H9 (cell line): ENCODE measurements at regions not wholly inside any gene's neighbourhood (a gene's known extent, or its start where the extent isn't known, plus 50 kb on each side); places are given as distances from the start of the nearest gene placed in this dataset.

Experiments
- DNase-seq: peaks from one replicate; pipeline ENCODE4 v3.0.0-alpha.2; 2017
- H2AFZ ChIP-seq: one replicate; pipeline ENCODE4 v1.6.1; 2013; ENCODE audit warnings: mild to moderate bottlenecking, low read length, control low read depth, moderate library complexity
- H2AK5ac ChIP-seq: 2 replicates; pipeline ENCODE4 v1.6.1; 2013; ENCODE audit warnings: low read length, control low read depth, mixed read lengths; ENCODE audit not compliant: insufficient read length
- H2BK120ac ChIP-seq: one replicate; pipeline ENCODE4 v1.6.1; 2013; ENCODE audit warnings: low read depth, mild to moderate bottlenecking, low read length, control low read depth, inconsistent platforms; ENCODE audit not compliant: poor library complexity, severe bottlenecking
- H2BK12ac ChIP-seq: 2 replicates; pipeline ENCODE4 v1.6.1; 2013; ENCODE audit warnings: low read length, control low read depth, mixed read lengths, low read depth; ENCODE audit not compliant: insufficient read length
- H2BK15ac ChIP-seq: 2 replicates; pipeline ENCODE4 v1.6.1; 2013; ENCODE audit warnings: low read depth, low read length, control low read depth
- H2BK20ac ChIP-seq: one replicate; pipeline ENCODE4 v1.6.1; 2013; ENCODE audit warnings: low read depth, mild to moderate bottlenecking, low read length, control low read depth, inconsistent platforms; ENCODE audit not compliant: poor library complexity, severe bottlenecking
- H2BK5ac ChIP-seq: 2 replicates; pipeline ENCODE4 v1.6.1; 2013; ENCODE audit warnings: low read length, control low read depth, mixed read lengths; ENCODE audit not compliant: insufficient read length
- H3K14ac ChIP-seq: 2 replicates; pipeline ENCODE4 v1.6.1; 2013; ENCODE audit warnings: low read length, control low read depth; ENCODE audit not compliant: insufficient read depth
- H3K18ac ChIP-seq: 2 replicates; pipeline ENCODE4 v1.6.1; 2013; ENCODE audit warnings: low read depth, mild to moderate bottlenecking, mixed read lengths, low read length, control low read depth; ENCODE audit not compliant: insufficient read length
- H3K23ac ChIP-seq: 2 replicates; pipeline ENCODE4 v1.6.1; 2013; ENCODE audit warnings: low read length, control low read depth, mixed read lengths, low read depth; ENCODE audit not compliant: insufficient read length
- H3K23me2 ChIP-seq: 2 replicates; pipeline ENCODE4 v1.6.1; 2013; ENCODE audit warnings: low read depth, mild to moderate bottlenecking, mixed read lengths, low read length, control low read depth; ENCODE audit not compliant: insufficient read length, poor library complexity, severe bottlenecking
- H3K27ac ChIP-seq: 2 replicates; pipeline ENCODE4 v1.5.1; 2013; ENCODE audit warnings: low read length, control low read depth, mixed read lengths, low read depth; ENCODE audit not compliant: insufficient read length
- H3K27me3 ChIP-seq: 2 replicates; pipeline ENCODE4 v1.6.1; 2013; ENCODE audit warnings: low read length, control low read depth, inconsistent platforms; ENCODE audit not compliant: insufficient read depth
- H3K4ac ChIP-seq: 2 replicates; pipeline ENCODE4 v1.6.1; 2013; ENCODE audit warnings: low read depth, mild to moderate bottlenecking, control low read depth, inconsistent platforms, low read length, moderate library complexity
- H3K4me1 ChIP-seq: 2 replicates; pipeline ENCODE4 v1.6.1; 2013; ENCODE audit warnings: low read length, control low read depth, inconsistent platforms; ENCODE audit not compliant: insufficient read depth
- H3K4me2 ChIP-seq: 2 replicates; pipeline ENCODE4 v1.6.1; 2013; ENCODE audit warnings: low read length, control low read depth, mixed read lengths; ENCODE audit not compliant: insufficient read length, insufficient read depth
- H3K56ac ChIP-seq: 2 replicates; pipeline ENCODE4 v1.6.1; 2013; ENCODE audit warnings: low read depth, mild to moderate bottlenecking, mixed read lengths, low read length, control low read depth; ENCODE audit not compliant: insufficient read length
- H3K79me1 ChIP-seq: 2 replicates; pipeline ENCODE4 v1.6.1; 2013; ENCODE audit warnings: low read depth, mild to moderate bottlenecking, moderate library complexity, low read length, control low read depth, inconsistent platforms; ENCODE audit not compliant: insufficient read depth, poor library complexity, severe bottlenecking
- H3K79me2 ChIP-seq: 2 replicates; pipeline ENCODE4 v1.6.1; 2013; ENCODE audit warnings: low read length, control low read depth, inconsistent platforms; ENCODE audit not compliant: insufficient read depth
- H3K9ac ChIP-seq: 2 replicates; pipeline ENCODE4 v1.6.1; 2013; ENCODE audit warnings: low read length, control low read depth, mixed read lengths; ENCODE audit not compliant: insufficient read length; ENCODE audit errors: extremely low read depth
- H3K9me3 ChIP-seq: one replicate; pipeline ENCODE4 v1.6.1; 2013; ENCODE audit warnings: low read depth, low read length, inconsistent platforms; ENCODE audit not compliant: control insufficient read depth
- H3T11ph ChIP-seq: one replicate; pipeline ENCODE4 v1.6.1; 2013; ENCODE audit warnings: mild to moderate bottlenecking, low read length, control low read depth, inconsistent platforms
- H4K20me1 ChIP-seq: one replicate; pipeline ENCODE4 v1.6.1; 2013; ENCODE audit not compliant: control insufficient read depth, insufficient read length, insufficient read depth
- H4K5ac ChIP-seq: 2 replicates; pipeline ENCODE4 v1.6.1; 2013; ENCODE audit warnings: low read depth, mild to moderate bottlenecking, mixed read lengths, low read length, control low read depth; ENCODE audit not compliant: insufficient read length
- H4K8ac ChIP-seq: replicated peaks from 2 replicates; pipeline ENCODE4 v1.6.1; 2013; ENCODE audit warnings: low read length, control low read depth, mixed read lengths, low read depth; ENCODE audit not compliant: insufficient read length
- H4K91ac ChIP-seq: 2 replicates; pipeline ENCODE4 v1.6.1; 2013; ENCODE audit warnings: low read depth, mild to moderate bottlenecking, moderate library complexity, mixed read lengths, low read length, control low read depth; ENCODE audit not compliant: insufficient read length
- H3K27ac Mint-ChIP-seq, 3 experiments: 2 replicates in 2 of 3; 3 replicates in 1 of 3; pipeline ENCODE4 v1.8.0; 2020 to 2021; ENCODE audit warnings: mixed read lengths in 3 of 3, mild to moderate bottlenecking in 1 of 3, moderate library complexity in 1 of 3
- H3K27me3 Mint-ChIP-seq: 2 replicates; pipeline ENCODE4 v1.8.0; 2021; ENCODE audit warnings: low read depth, mild to moderate bottlenecking, moderate library complexity, mixed read lengths
- H3K36me3 Mint-ChIP-seq, 3 experiments: 2 replicates in 2 of 3; 3 replicates in 1 of 3; pipeline ENCODE4 v1.8.0; 2020 to 2021; ENCODE audit warnings: low read depth in 3 of 3, mixed read lengths in 3 of 3; ENCODE audit not compliant: insufficient read depth in 1 of 3
- H3K4me1 Mint-ChIP-seq, 2 experiments: 2 replicates each; pipeline ENCODE4 v1.8.0; 2020; ENCODE audit warnings: mixed read lengths in 2 of 2
- H3K4me3 Mint-ChIP-seq, 2 experiments: 2 replicates in 1 of 2; 3 replicates in 1 of 2; pipeline ENCODE4 v1.8.0; 2020 to 2021; ENCODE audit warnings: mild to moderate bottlenecking in 2 of 2, mixed read lengths in 2 of 2, moderate library complexity in 1 of 2
- H3K9me3 Mint-ChIP-seq, 2 experiments: 2 replicates in 1 of 2; 3 replicates in 1 of 2; pipeline ENCODE4 v1.8.0; 2020; ENCODE audit warnings: mild to moderate bottlenecking in 2 of 2, mixed read lengths in 2 of 2, moderate library complexity in 1 of 2
- CTCF ChIP-seq: fragments of 200-600 bp; sonication (generic); conservative IDR thresholded peaks from 3 replicates; pipeline ENCODE4 v1.8.0; 2021; ENCODE audit warnings: antibody characterized with exemption, mild to moderate bottlenecking
- WGBS: extraction: QIAGEN DNeasy Blood & Tissue Kit; methylation state at CpG from one replicate; pipeline ENCODE4 v1.1.7; 2013; ENCODE audit warnings: missing lambda C conversion rate, low lambda C conversion rate, mixed read lengths; ENCODE audit not compliant: insufficient read length; ENCODE audit errors: extremely low coverage; 5-methylcytosine and 5-hydroxymethylcytosine counted together

DNA sequence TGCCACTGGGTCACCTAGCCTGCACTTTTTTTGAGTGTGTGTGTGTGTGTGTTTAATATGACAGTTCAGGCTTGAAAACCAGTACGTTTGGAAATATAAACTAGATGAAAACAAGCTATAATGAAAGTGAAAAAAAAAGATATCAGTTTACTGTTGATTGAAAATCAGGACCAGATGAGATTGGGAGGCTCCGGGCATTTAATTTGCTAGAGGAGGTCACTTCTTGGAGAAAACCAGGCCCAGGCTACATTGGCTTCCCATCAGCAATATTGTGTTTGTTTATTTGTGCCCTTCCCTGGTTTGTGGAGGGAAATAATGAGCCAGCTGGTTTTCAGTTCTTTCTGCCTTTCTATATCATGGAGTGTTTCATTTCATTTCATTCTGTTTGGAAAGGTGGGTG lies 246.6 kb upstream of the JAG1 start:
- no peak overlapping the region for H4K8ac ChIP-seq
- Mint-ChIP-seq H3K4me3 (no peak overlapping the region), H3K36me3 (0 out of 7 replicates have a peak, but pooled peaks cover 0 to 7% (median 0%) of the 10 kb centered on the region in 3 experiments), H3K27me3 (no peaks in the 10 kb centered on the region), H3K27ac (no peak overlapping the region), H3K4me1 (peaks cover 6 to 7% of the 10 kb centered on the region in 2 experiments; a peak in 2 of 4 replicates), H3K9me3 (peaks cover 4 to 5% of the 10 kb centered on the region in 2 experiments; a peak in 4 of 5 replicates)
- H4K91ac ChIP-seq, result no peak overlapping the region
- H3K9ac ChIP-seq, result no peak overlapping the region
- H2BK15ac ChIP-seq, result no peak overlapping the region
- H3K4me1 ChIP-seq, result no peaks in the 10 kb centered on the region
- no peak overlapping the region for H3K23ac ChIP-seq
- H3K27me3 ChIP-seq, result no peaks in the 10 kb centered on the region
- no peak overlapping the region for H2BK20ac ChIP-seq
- H3T11ph ChIP-seq, result no peak overlapping the region
- no peaks in the 10 kb centered on the region for H3K79me1 ChIP-seq
- WGBS, result no CpG with 5 or more reads among the region's 2 CpGs
- no peak overlapping the region for H2AFZ ChIP-seq
- no peak overlapping the region for H4K5ac ChIP-seq
- no peak overlapping the region for H3K27ac ChIP-seq
- no peak overlapping the region for H3K18ac ChIP-seq
- no peaks in the 10 kb centered on the region for H3K23me2 ChIP-seq
- DNase-seq, result no peak
- H2AK5ac ChIP-seq, result no peak overlapping the region
- no peak for TF ChIP-seq CTCF
- no peak overlapping the region for H3K14ac ChIP-seq
- no peak overlapping the region for H2BK12ac ChIP-seq
- no peak overlapping the region for H3K4ac ChIP-seq
- no peak overlapping the region for H3K4me2 ChIP-seq
- H3K79me2 ChIP-seq, result no peaks in the 10 kb centered on the region
- H4K20me1 ChIP-seq, result no peaks in the 10 kb centered on the region
- H2BK5ac ChIP-seq, result no peak overlapping the region
- no peak overlapping the region for H2BK120ac ChIP-seq
- no peaks in the 10 kb centered on the region for H3K9me3 ChIP-seq
- no peak overlapping the region for H3K56ac ChIP-seq
